ENCODE measurements at regions not wholly inside any gene's neighbourhood (a gene's known extent, or its start where the extent isn't known, plus 50 kb on each side); places are given as distances from the start of the nearest gene placed in this dataset.

DNA sequence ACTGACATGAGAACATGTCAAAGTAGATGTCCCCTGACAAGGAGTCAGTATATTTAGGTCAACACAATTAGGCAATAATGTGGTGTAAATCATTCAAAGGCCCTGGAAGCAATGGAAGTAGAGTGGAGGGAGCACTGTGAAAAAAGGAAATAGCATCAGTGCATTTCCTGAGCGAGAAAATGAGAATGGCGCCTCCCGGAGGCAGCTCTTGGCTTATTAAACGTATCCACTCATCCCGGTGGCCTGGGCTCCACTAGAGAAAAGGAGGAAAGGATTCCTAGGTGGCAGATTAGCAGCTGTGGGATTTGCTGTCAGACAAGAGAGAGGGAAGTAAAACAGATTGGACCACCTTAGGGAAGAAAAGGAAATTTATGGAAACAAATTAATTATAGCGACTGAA, 173.7 kb upstream of the TMTC4 start:
- WGBS, 2 experiments (ENCODE audit: extremely low coverage in 2 of 2, insufficient read length in 1 of 2), result 71% methylated on average over 4 of the region's 6 CpGs; no CpG with 5 or more reads in 1 of the 2 experiments
- H3K4me2 ChIP-seq (ENCODE audit: low read depth, low read length), result no peak overlapping the region
- H3K36me3 ChIP-seq (ENCODE audit: control insufficient read depth, insufficient read depth, low read length), result no peaks in the 10 kb centered on the region
- H3K27me3 ChIP-seq (ENCODE audit: control insufficient read depth, insufficient read depth, low read length), result no peaks in the 10 kb centered on the region
- no peak overlapping the region for H2BK5ac ChIP-seq (ENCODE audit: low read depth, low read length, poor library complexity, severe bottlenecking)
- H3K4me3 ChIP-seq (ENCODE audit: insufficient read depth, low read depth, low read length), result no peak overlapping the region
- in situ Hi-C loops (cut with MboI; ENCODE audit: low sequenced_read_pairs), result no loop called here
- H4K8ac ChIP-seq (ENCODE audit: low read depth in 2 of 2, low read length in 2 of 2), result no peak overlapping the region
- DNase-seq (no peak), ATAC-seq (ENCODE audit: low read depth) (no peak)
- CTCF ChIA-PET, result no interaction called here
- no peaks in the 10 kb centered on the region for H3K79me1 ChIP-seq (ENCODE audit: low read depth in 1 of 2, low read length in 2 of 2)
- no peak overlapping the region for H3K18ac ChIP-seq (ENCODE audit: low read depth, low read length)
- no peak overlapping the region for H2BK120ac ChIP-seq (ENCODE audit: low read depth, low read length)
- H2AK5ac ChIP-seq (ENCODE audit: low read depth, low read length), result no peak overlapping the region
- no peak overlapping the region for H2AK9ac ChIP-seq (replicated peaks; ENCODE audit: low read depth, low read length, poor library complexity)
- no peak overlapping the region for H3K27ac ChIP-seq (ENCODE audit: insufficient read depth, low read length)
- H3K56ac ChIP-seq (ENCODE audit: extremely low read depth, insufficient read depth, low read length), result no peak overlapping the region
- no peak overlapping the region for H2BK20ac ChIP-seq (ENCODE audit: low read depth, low read length)
- POLR2A ChIA-PET (ENCODE audit: unreplicated experiment), result no interaction called here
- H3K9ac ChIP-seq (ENCODE audit: low read depth, low read length), result no peak overlapping the region
- H4K5ac ChIP-seq (ENCODE audit: low read depth, low read length), result no peak overlapping the region
- H3K14ac ChIP-seq (replicated peaks; ENCODE audit: low read depth, low read length), result no peak overlapping the region
- no peak overlapping the region for H4K91ac ChIP-seq (ENCODE audit: insufficient read depth, low read depth, low read length)
- H3K4me1 ChIP-seq (ENCODE audit: control insufficient read depth, insufficient read depth, low read length), result no peaks in the 10 kb centered on the region
- no peak for TF ChIP-seq FOS (IDR thresholded peaks at IDR 0.05; ENCODE audit: low read depth, low read length)
- TF ChIP-seq CHD1 (IDR thresholded peaks at IDR 0.05; ENCODE audit: low read depth, low read length), result no peak
- TF ChIP-seq NFE2L2 (IDR thresholded peaks at IDR 0.05; ENCODE audit: low read depth, low read length), result no peak
- TF ChIP-seq RFX5 (IDR thresholded peaks at IDR 0.05; ENCODE audit: low read depth, low read length), result no peak
- no peak for TF ChIP-seq CEBPB (IDR thresholded peaks at IDR 0.05; ENCODE audit: low read depth, low read length)
- TF ChIP-seq RCOR1 (IDR thresholded peaks at IDR 0.05; ENCODE audit: insufficient replicate concordance, low read length), result no peak
- TF ChIP-seq MAFK (IDR thresholded peaks at IDR 0.05; ENCODE audit: low read depth, low read length), result no peak
- no peak for TF ChIP-seq RAD21 (IDR thresholded peaks at IDR 0.05; ENCODE audit: low read length)
- TF ChIP-seq MXI1 (IDR thresholded peaks at IDR 0.05; ENCODE audit: borderline replicate concordance, low read depth, low read length), result no peak
- TF ChIP-seq MAZ (IDR thresholded peaks at IDR 0.05; ENCODE audit: borderline replicate concordance, low read depth, low read length), result no peak
- TF ChIP-seq USF2 (IDR thresholded peaks at IDR 0.05; ENCODE audit: low read depth, low read length), result no peak
- no peak for TF ChIP-seq POLR2A (IDR thresholded peaks at IDR 0.05; ENCODE audit: low read depth, low read length)
- no peak for TF ChIP-seq CTCF (conservative IDR thresholded peaks at IDR 0.05; ENCODE audit: low read depth, low read length)
- TF ChIP-seq BHLHE40 (IDR thresholded peaks at IDR 0.05; ENCODE audit: low read depth, low read length), result no peak
- TF ChIP-seq SMC3 (IDR thresholded peaks at IDR 0.05; ENCODE audit: low read depth, low read length), result no peak
- no peak for TF ChIP-seq ELK1 (IDR thresholded peaks at IDR 0.05; ENCODE audit: borderline replicate concordance, low read depth, low read length)
- no peak overlapping the region for H3K23ac ChIP-seq (ENCODE audit: low read depth, low read length)
- H3K9me1 ChIP-seq (ENCODE audit: insufficient read depth, low read length), result no peaks in the 10 kb centered on the region
- H2BK15ac ChIP-seq (ENCODE audit: low read depth, low read length), result no peak overlapping the region
- dilution Hi-C loops (cut with HindIII; ENCODE audit: low sequenced_read_pairs, unreplicated experiment), result no loop called here
- no peak overlapping the region for H3K4ac ChIP-seq (ENCODE audit: low read depth, low read length)
- no peaks in the 10 kb centered on the region for H4K20me1 ChIP-seq (ENCODE audit: insufficient read depth, low read length)
- peaks cover 3% of the 10 kb centered on the region; the same call in 1 of the 2 replicates for H3K9me3 ChIP-seq (ENCODE audit: control insufficient read depth, insufficient read depth, low read length)
- BruUV-seq (replicated peaks), result no TSS peak
- intact Hi-C loops (cut with micrococcal nuclease), result no loop called here
- H2AFZ ChIP-seq (replicated peaks; ENCODE audit: low read length, poor library complexity), result no peak overlapping the region
